Parathyroid adenoma (tissue), 2 donors: ENCODE measurements at regions not wholly inside any gene's neighbourhood (a gene's known extent, or its start where the extent isn't known, plus 50 kb on each side); places are given as distances from the start of the nearest gene placed in this dataset.
A peak's percentile ranks its signal among the peaks of the same experiment; 100 is the strongest.

ENCODE experiments used
- H2AFZ ChIP-seq: fragments of 300-600 bp; sonication (generic); one replicate; pipeline ENCODE4 v1.7.0; 2017; ENCODE audit warnings: antibody characterized with exemption, mild to moderate bottlenecking
- H3K27ac ChIP-seq: fragments of 300-600 bp; sonication (generic); one replicate; pipeline ENCODE4 v1.7.0; 2017
- H3K27me3 ChIP-seq: fragments of 300-600 bp; sonication (generic); one replicate; pipeline ENCODE4 v1.7.0; 2017; ENCODE audit warnings: low read length; ENCODE audit not compliant: control insufficient read depth, insufficient read depth
- H3K36me3 ChIP-seq: fragments of 300-600 bp; sonication (generic); one replicate; pipeline ENCODE4 v1.7.0; 2017; ENCODE audit warnings: low read length; ENCODE audit not compliant: control insufficient read depth, insufficient read depth
- H3K4me1 ChIP-seq: fragments of 300-600 bp; sonication (generic); one replicate; pipeline ENCODE4 v1.7.0; 2017; ENCODE audit warnings: control low read depth
- H3K4me2 ChIP-seq: fragments of 300-600 bp; sonication (generic); one replicate; pipeline ENCODE4 v1.7.0; 2017; ENCODE audit warnings: low read length
- H3K4me3 ChIP-seq: fragments of 300-600 bp; sonication (generic); one replicate; pipeline ENCODE4 v1.7.0; 2017; ENCODE audit warnings: low read depth, low read length
- H3K79me2 ChIP-seq: fragments of 300-600 bp; sonication (generic); one replicate; pipeline ENCODE4 v1.7.0; 2017; ENCODE audit warnings: control low read depth
- H3K9ac ChIP-seq: fragments of 300-600 bp; sonication (generic); one replicate; pipeline ENCODE4 v1.7.0; 2017; ENCODE audit warnings: mild to moderate bottlenecking
- H3K9me3 ChIP-seq: fragments of 300-600 bp; sonication (generic); one replicate; pipeline ENCODE4 v1.7.0; 2017; ENCODE audit warnings: low read length; ENCODE audit not compliant: control insufficient read depth
- TF ChIP-seq, protein P1 (sequence below): fragments of 300-600 bp; sonication (generic); IDR thresholded peaks from one replicate; pipeline ENCODE4 v1.7.0; 2017; ENCODE audit warnings: antibody characterized with exemption, mild to moderate bottlenecking
- donor health status: primary hyperparathyroidism.

DNA sequence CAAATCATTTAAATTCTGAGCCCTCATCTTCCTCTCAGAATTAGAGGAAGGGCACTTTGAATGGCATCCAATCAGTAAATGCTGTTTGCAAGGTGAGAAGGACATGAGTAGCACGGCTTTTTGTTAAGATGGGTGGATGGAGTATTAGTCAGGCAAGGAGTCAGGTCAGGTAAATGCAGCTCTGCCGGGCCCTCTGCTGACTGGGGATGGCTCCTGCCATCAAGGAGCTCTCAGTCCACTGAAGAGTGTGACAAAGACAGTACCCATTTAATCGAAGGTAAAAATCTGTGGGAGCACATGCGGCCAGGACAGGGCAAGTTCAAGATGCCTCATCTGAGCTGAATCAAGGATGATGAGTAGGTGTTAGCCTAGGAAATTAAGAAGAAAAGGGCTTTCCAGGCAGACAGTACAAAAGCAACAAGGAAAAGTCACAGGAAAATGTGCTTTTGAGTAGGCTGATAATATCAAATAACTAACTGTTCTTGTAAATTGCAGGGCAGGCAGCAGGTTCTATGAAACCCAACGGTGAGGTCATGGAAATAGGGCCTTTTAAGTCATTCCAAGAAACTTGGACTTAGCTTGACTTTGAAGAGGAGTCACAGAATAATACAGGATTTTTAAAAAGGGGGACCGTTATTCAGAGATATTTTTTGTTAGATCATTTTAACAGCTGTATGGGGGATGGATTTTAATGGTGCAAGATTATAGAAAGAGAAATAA lies 670.5 kb upstream of the ARGLU1 start:
- no peak overlapping the region for H3K27ac ChIP-seq
- H3K79me2 ChIP-seq, result no peaks in the 10 kb centered on the region
- no peaks in the 10 kb centered on the region for H3K4me1 ChIP-seq
- H3K36me3 ChIP-seq, result no peaks in the 10 kb centered on the region
- no peaks in the 10 kb centered on the region for H3K9me3 ChIP-seq
- H3K4me2 ChIP-seq, result no peak overlapping the region
- no peak overlapping the region for H2AFZ ChIP-seq
- TF ChIP-seq, protein P1, sequence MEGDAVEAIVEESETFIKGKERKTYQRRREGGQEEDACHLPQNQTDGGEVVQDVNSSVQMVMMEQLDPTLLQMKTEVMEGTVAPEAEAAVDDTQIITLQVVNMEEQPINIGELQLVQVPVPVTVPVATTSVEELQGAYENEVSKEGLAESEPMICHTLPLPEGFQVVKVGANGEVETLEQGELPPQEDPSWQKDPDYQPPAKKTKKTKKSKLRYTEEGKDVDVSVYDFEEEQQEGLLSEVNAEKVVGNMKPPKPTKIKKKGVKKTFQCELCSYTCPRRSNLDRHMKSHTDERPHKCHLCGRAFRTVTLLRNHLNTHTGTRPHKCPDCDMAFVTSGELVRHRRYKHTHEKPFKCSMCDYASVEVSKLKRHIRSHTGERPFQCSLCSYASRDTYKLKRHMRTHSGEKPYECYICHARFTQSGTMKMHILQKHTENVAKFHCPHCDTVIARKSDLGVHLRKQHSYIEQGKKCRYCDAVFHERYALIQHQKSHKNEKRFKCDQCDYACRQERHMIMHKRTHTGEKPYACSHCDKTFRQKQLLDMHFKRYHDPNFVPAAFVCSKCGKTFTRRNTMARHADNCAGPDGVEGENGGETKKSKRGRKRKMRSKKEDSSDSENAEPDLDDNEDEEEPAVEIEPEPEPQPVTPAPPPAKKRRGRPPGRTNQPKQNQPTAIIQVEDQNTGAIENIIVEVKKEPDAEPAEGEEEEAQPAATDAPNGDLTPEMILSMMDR, result no peak
- no peak overlapping the region for H3K9ac ChIP-seq
- H3K4me3 ChIP-seq, result no peak overlapping the region
- no peaks in the 10 kb centered on the region for H3K27me3 ChIP-seq

DNA sequence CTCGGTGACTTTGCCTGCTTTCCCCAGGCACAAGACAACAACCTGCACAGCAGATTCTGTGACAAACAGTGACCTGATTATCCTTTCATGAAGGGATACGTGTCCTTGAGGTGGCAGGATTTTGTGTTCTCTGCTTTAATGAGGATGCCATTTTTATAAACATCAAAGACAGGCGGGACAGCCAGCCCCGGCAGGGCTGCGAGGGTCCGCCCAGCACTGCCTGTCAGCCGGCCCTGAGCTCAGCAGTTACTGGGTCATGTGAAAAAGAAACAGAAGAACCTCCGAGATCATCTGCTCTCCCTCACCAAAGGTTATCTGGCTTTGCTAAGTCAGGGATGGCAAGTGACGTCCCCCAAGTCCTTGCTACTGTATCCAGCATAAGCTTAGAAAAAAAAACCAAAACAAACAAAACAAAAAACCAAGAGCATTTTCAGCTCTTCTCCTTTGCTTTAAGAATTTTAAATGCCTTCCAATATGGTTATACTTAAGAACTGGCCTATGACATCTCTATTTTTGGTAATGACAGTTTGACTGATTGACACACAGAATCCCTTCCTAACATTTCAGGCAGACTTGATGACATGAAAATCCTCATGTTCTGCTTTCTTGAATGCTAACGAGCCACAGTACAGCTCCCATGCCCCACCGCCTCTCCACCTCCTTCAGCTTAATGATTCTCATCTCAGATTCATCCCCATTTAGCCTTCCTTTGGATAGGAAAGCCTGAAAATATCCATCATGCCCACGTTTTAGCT lies 666.6 kb upstream of the ARGLU1 start:
- H3K79me2 ChIP-seq, result no peaks in the 10 kb centered on the region
- TF ChIP-seq, protein P1, result no peak
- no peaks in the 10 kb centered on the region for H3K9me3 ChIP-seq
- H3K36me3 ChIP-seq, result no peaks in the 10 kb centered on the region
- no peak overlapping the region for H3K4me3 ChIP-seq
- peak overlapping the region; percentile 53 for H2AFZ ChIP-seq
- H3K27me3 ChIP-seq, result no peaks in the 10 kb centered on the region
- H3K4me2 ChIP-seq, result no peak overlapping the region
- H3K27ac ChIP-seq, result no peak overlapping the region
- no peaks in the 10 kb centered on the region for H3K4me1 ChIP-seq
- no peak overlapping the region for H3K9ac ChIP-seq

DNA sequence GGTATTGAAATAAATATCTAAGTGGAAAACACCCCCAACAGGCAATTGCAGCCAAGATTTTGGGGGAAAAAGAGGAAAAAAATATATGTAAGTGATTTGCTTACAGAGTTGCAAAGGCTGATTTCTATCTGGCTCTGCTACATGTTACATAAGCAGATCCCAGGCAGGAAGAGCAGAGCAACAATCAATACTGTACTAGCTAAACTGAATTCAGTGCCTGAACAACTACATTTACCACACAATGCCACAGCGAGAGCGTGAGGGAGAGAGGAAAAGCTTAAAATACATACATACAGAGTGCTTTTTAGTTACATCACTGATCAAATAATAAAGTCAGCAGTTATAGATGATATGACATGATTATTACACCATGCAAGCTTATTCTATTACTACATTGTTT lies 665.6 kb upstream of the ARGLU1 start:
- no peak overlapping the region for H3K4me2 ChIP-seq
- H3K4me3 ChIP-seq, result no peak overlapping the region
- H3K9ac ChIP-seq, result no peak overlapping the region
- no peaks in the 10 kb centered on the region for H3K36me3 ChIP-seq
- no peak overlapping the region for H2AFZ ChIP-seq
- H3K79me2 ChIP-seq, result no peaks in the 10 kb centered on the region
- H3K27me3 ChIP-seq, result no peaks in the 10 kb centered on the region
- H3K27ac ChIP-seq, result no peak overlapping the region
- H3K9me3 ChIP-seq, result no peaks in the 10 kb centered on the region
- no peaks in the 10 kb centered on the region for H3K4me1 ChIP-seq
- TF ChIP-seq, protein P1, result no peak

DNA sequence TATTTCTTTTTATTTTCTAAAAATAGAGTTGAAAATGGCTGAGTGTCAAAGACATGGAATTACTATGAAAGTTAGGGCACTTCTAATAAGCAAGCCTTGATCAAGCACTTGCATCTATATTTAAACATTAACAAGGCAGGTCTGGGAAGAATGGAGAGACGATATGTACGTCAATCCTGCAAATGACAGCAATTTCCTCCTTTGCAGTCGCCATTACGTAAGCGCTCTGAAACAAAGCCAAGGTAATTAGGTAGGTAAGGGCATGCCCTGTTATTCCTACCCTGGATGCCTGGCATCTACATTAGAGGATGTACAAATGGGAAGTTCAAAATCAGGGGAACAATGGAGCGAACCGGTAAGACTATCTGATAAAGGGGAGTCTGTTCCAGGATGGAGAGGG lies 664.0 kb upstream of the ARGLU1 start:
- no peak overlapping the region for H2AFZ ChIP-seq
- no peaks in the 10 kb centered on the region for H3K36me3 ChIP-seq
- TF ChIP-seq, protein P1, result no peak
- no peaks in the 10 kb centered on the region for H3K9me3 ChIP-seq
- no peaks in the 10 kb centered on the region for H3K4me1 ChIP-seq
- no peaks in the 10 kb centered on the region for H3K79me2 ChIP-seq
- no peak overlapping the region for H3K4me2 ChIP-seq
- no peak overlapping the region for H3K27ac ChIP-seq
- no peaks in the 10 kb centered on the region for H3K27me3 ChIP-seq
- H3K9ac ChIP-seq, result no peak overlapping the region
- H3K4me3 ChIP-seq, result no peak overlapping the region
